ENCODE measurements at regions not wholly inside any gene's neighbourhood (a gene's known extent, or its start where the extent isn't known, plus 50 kb on each side); places are given as distances from the start of the nearest gene placed in this dataset.

DNA sequence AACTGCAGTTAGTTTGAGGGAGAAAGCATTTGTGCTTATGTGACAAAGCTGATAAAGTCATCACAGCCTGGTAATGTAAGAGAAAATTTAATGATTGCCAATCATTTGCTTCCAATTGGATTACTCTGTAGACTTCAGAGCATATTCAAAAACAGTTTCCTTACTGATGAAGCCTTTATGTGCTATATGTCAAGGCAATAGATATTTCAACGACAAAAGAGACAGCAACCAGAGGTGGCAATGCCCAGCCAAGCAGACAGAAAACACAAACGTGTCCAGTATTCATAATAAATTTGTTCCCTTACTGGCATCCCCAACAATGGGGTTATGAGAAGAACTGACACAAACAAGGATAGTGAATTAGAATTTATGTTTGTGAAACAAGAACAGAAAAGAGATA lies 1840.3 kb upstream of the PCDH7 start:
- no peak for DNase-seq (ENCODE audit: extremely low spot score)
- H3K27me3 ChIP-seq: no peaks in the 10 kb centered on the region
- no peaks in the 10 kb centered on the region for H3K9me3 ChIP-seq
- no peaks in the 10 kb centered on the region for H3K4me1 ChIP-seq
- no peak for TF ChIP-seq POLR2A (IDR thresholded peaks at IDR 0.05; ENCODE audit: low read depth)
- TF ChIP-seq POLR2AphosphoS5 (IDR thresholded peaks at IDR 0.05): no peak
- TF ChIP-seq, protein P1, sequence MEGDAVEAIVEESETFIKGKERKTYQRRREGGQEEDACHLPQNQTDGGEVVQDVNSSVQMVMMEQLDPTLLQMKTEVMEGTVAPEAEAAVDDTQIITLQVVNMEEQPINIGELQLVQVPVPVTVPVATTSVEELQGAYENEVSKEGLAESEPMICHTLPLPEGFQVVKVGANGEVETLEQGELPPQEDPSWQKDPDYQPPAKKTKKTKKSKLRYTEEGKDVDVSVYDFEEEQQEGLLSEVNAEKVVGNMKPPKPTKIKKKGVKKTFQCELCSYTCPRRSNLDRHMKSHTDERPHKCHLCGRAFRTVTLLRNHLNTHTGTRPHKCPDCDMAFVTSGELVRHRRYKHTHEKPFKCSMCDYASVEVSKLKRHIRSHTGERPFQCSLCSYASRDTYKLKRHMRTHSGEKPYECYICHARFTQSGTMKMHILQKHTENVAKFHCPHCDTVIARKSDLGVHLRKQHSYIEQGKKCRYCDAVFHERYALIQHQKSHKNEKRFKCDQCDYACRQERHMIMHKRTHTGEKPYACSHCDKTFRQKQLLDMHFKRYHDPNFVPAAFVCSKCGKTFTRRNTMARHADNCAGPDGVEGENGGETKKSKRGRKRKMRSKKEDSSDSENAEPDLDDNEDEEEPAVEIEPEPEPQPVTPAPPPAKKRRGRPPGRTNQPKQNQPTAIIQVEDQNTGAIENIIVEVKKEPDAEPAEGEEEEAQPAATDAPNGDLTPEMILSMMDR (IDR thresholded peaks at IDR 0.05): no peak
- intact Hi-C loops (cut with DNase I): no loop called here
- 79% methylated on average over 2 of the region's 2 CpGs for WGBS
- no peak overlapping the region for H3K27ac ChIP-seq (replicated peaks in 1 of 4)
- H3K4me3 ChIP-seq: no peak overlapping the region
- no peaks in the 10 kb centered on the region for H3K36me3 ChIP-seq

DNA sequence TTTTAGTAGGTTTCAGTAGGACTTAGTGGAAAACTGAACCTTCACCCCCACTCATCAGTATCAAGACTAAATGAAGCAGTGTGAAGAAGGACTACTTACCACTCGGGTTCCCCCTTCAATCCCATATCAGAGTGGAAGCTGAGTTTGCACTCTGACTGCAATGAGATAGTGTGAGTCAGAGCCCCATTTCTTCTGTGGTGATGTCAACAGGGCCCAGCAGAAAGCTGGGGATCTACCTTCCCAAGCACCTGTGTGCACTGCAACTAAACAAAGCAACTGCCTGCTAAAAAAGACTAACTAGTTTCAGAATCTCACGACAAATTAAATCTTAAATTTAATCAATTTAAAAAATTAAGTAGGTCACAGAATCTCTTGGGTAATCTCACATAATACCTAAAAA lies 1837.0 kb upstream of the PCDH7 start:
- intact Hi-C loops (cut with DNase I): no loop called here
- TF ChIP-seq POLR2AphosphoS5 (IDR thresholded peaks at IDR 0.05) (no peak), EP300 (IDR thresholded peaks at IDR 0.05) (no peak), POLR2A (IDR thresholded peaks at IDR 0.05; ENCODE audit: low read depth) (no peak)
- TF ChIP-seq, protein P1 (IDR thresholded peaks at IDR 0.05): no peak
- WGBS: 94% methylated on average over 2 of the region's 2 CpGs

DNA sequence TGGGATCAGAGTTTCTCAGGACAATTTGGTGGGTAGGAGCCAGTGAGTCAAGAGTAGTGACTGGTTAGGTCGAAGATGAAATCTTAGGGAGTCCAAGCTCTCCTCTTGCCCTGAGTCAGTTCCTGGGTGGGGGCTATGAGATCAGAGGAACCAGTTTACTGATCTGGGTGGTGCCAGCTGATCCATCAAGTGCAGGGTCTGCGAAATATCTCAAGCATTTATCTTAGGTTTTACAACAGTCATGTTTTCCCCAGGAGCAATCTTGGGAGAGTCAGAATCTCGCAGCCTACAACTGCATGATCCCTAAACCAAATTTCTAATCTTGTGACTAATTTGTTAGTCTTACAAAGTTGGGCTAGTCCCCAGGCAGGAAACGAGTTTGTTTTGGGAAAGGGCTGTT lies 1833.2 kb upstream of the PCDH7 start:
- Histone ChIP-seq H3K4me1 (no peaks in the 10 kb centered on the region), H3K4me3 (no peak overlapping the region), H3K9me3 (no peaks in the 10 kb centered on the region), H3K27me3 (no peaks in the 10 kb centered on the region), H3K27ac (replicated peaks in 1 of 4) (no peak overlapping the region), H3K36me3 (no peaks in the 10 kb centered on the region)
- no peak for TF ChIP-seq EP300 (IDR thresholded peaks at IDR 0.05)
- intact Hi-C loops (cut with DNase I): no loop called here
- WGBS: 77% methylated on average over 4 of the region's 4 CpGs
- DNase-seq (ENCODE audit: extremely low spot score): no peak

More for the DNA sequence above, 1837.0 kb upstream of the PCDH7 start:
- Histone ChIP-seq H3K4me1 (no peaks in the 10 kb centered on the region), H3K27me3 (no peaks in the 10 kb centered on the region), H3K36me3 (no peaks in the 10 kb centered on the region), H3K9me3 (no peaks in the 10 kb centered on the region), H3K27ac (replicated peaks in 1 of 4) (no peak overlapping the region), H3K4me3 (no peak overlapping the region)
- DNase-seq (ENCODE audit: extremely low spot score): no peak

DNA sequence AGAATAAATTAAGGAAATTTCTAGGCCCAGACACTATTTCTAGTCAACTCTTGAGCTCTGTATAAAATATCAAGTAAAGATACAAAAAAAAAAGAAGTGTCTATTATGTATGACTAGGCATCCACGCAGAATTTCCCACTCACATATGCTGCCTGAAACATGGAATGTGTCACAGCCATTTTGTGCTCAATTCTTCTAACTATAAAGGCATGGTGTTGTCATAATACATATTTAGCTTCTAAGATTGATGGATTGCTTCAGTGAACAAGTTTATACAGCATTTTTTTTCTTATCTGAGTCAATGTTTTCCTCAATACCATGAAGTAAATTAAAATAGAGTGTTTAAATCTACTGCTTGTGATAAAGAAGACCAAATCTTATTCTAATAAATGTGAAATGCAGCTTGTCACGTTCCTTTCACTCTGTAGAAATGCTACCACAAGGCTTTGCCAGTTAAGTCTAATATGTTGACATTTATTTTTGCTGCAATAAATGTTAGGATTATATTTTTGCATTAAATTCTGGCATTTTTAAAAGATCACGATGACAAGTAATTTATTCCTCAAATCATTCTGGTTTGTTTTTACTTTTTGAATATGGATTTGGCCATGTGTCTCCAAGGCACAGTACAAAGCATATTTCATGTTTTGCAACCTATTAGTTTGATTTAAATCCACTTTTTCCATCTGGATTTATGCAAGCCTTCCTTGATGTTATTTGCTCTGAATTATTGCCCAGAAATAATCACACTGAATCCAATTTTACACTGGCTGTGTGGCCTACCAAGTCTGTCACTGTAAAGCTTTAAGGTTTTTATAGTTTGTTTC lies 1829.0 kb upstream of the PCDH7 start:
- no peaks in the 10 kb centered on the region for H3K27me3 ChIP-seq
- no peak for TF ChIP-seq EP300 (IDR thresholded peaks at IDR 0.05)
- no peak for TF ChIP-seq POLR2AphosphoS5 (IDR thresholded peaks at IDR 0.05)
- TF ChIP-seq, protein P1 (IDR thresholded peaks at IDR 0.05): no peak
- no peak for TF ChIP-seq POLR2A (IDR thresholded peaks at IDR 0.05; ENCODE audit: low read depth)
- WGBS: 61% methylated on average over 3 of the region's 3 CpGs
- no peak for DNase-seq (ENCODE audit: extremely low spot score)
- H3K9me3 ChIP-seq: no peaks in the 10 kb centered on the region
- intact Hi-C loops (cut with DNase I): no loop called here
- no peaks in the 10 kb centered on the region for H3K36me3 ChIP-seq
- no peak overlapping the region for H3K27ac ChIP-seq (replicated peaks in 1 of 4)
- no peak overlapping the region for H3K4me3 ChIP-seq
- no peaks in the 10 kb centered on the region for H3K4me1 ChIP-seq

DNA sequence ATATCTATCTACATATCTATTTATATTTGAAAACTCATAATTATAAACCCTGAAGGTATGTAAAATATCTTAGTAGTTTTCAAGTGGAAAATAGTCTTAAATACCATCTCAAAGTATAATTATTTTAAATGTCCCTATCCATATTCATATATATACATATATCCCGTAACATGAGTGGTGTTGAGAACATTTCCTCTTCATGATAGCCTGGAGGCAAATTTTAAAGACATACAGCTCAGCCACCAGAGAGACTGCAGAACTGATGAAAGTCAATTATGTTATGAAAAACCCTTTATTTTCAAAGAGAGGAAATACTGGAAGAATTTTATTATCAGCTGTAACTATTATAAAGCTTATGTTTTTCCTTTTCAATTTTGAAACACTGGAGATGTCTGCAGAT lies 1806.7 kb upstream of the PCDH7 start:
- TF ChIP-seq EP300 (IDR thresholded peaks at IDR 0.05) (no peak), POLR2A (IDR thresholded peaks at IDR 0.05; ENCODE audit: low read depth) (no peak), POLR2AphosphoS5 (IDR thresholded peaks at IDR 0.05) (no peak)
- TF ChIP-seq, protein P1 (IDR thresholded peaks at IDR 0.05): no peak
- WGBS: 81% methylated on average over 1 of the region's 1 CpG
- no peaks in the 10 kb centered on the region for H3K36me3 ChIP-seq
- DNase-seq (ENCODE audit: extremely low spot score): no peak
- H3K4me3 ChIP-seq: no peak overlapping the region
- H3K27ac ChIP-seq (replicated peaks in 1 of 4): no peak overlapping the region
- intact Hi-C loops (cut with DNase I): no loop called here
- H3K9me3 ChIP-seq: no peaks in the 10 kb centered on the region
- no peaks in the 10 kb centered on the region for H3K4me1 ChIP-seq
- no peaks in the 10 kb centered on the region for H3K27me3 ChIP-seq

Data from esophagus muscularis mucosa (tissue), 4 donors.